ENCODE measurements at regions not wholly inside any gene's neighbourhood (a gene's known extent, or its start where the extent isn't known, plus 50 kb on each side); places are given as distances from the start of the nearest gene placed in this dataset.

DNA sequence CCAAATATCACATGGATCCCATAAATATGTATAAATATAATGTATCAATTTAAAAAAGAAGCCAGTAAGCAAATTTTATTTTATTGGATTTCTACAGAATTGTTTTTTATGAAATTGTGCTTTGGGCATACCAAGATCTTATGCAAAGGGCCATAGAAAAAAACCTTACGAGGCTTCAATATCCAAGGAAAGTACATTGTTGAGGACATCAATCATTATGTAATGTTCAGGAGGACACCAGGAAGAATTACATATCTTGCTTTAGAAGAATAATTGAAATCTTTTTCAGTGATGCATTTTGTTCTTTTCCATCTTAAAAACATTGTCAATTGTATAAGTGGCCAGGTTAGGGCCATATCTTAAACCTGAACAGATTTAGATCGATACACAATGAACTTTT, 187.8 kb upstream of the GAS1 start:
- Mint-ChIP-seq H3K4me1 (no peaks in the 10 kb centered on the region), H3K9me3 (peaks cover 19 to 24% of the 10 kb centered on the region in 2 experiments), H3K27me3 (ENCODE audit: low read depth) (peaks cover 10% of the 10 kb centered on the region), H3K36me3 (ENCODE audit: insufficient read depth in 1 of 3, low read depth in 3 of 3) (peaks cover 0 to 8% (median 1%) of the 10 kb centered on the region in 3 experiments; a peak in 5 of 7 replicates), H3K4me3 (no peak overlapping the region), H3K27ac (no peak overlapping the region)
- Histone ChIP-seq H3K79me1 (ENCODE audit: insufficient read depth, low read depth, low read length, poor library complexity, severe bottlenecking) (no peaks in the 10 kb centered on the region), H3K4me2 (ENCODE audit: insufficient read depth, insufficient read length, low read length) (no peak overlapping the region), H3K27me3 (ENCODE audit: insufficient read depth, low read length) (no peaks in the 10 kb centered on the region), H2BK15ac (ENCODE audit: low read depth, low read length) (no peak overlapping the region), H2BK12ac (ENCODE audit: insufficient read length, low read depth, low read length) (no peak overlapping the region), H3K23ac (ENCODE audit: insufficient read length, low read depth, low read length) (no peak overlapping the region), H3K9ac (ENCODE audit: extremely low read depth, insufficient read length, low read length) (no peak overlapping the region), H2BK120ac (ENCODE audit: low read depth, low read length, poor library complexity, severe bottlenecking) (no peak overlapping the region), H4K20me1 (ENCODE audit: control insufficient read depth, insufficient read depth, insufficient read length) (no peaks in the 10 kb centered on the region), H2BK20ac (ENCODE audit: low read depth, low read length, poor library complexity, severe bottlenecking) (no peak overlapping the region), H3K9me3 (ENCODE audit: control insufficient read depth, low read depth, low read length) (peaks cover 6% of the 10 kb centered on the region), H4K5ac (ENCODE audit: insufficient read length, low read depth, low read length) (no peak overlapping the region), H3K4ac (ENCODE audit: low read depth, low read length) (no peak overlapping the region), H3K23me2 (ENCODE audit: insufficient read length, low read depth, low read length, poor library complexity, severe bottlenecking) (no peaks in the 10 kb centered on the region), H3K79me2 (ENCODE audit: insufficient read depth, low read length) (no peaks in the 10 kb centered on the region), H4K91ac (ENCODE audit: insufficient read length, low read depth, low read length) (no peak overlapping the region), H2BK5ac (ENCODE audit: insufficient read length, low read length) (no peak overlapping the region), H2AFZ (ENCODE audit: low read length) (no peak overlapping the region), H4K8ac (replicated peaks; ENCODE audit: insufficient read length, low read depth, low read length) (no peak overlapping the region), H2AK5ac (ENCODE audit: insufficient read length, low read length) (no peak overlapping the region), H3T11ph (ENCODE audit: low read length) (no peak overlapping the region), H3K18ac (ENCODE audit: insufficient read length, low read depth, low read length) (no peak overlapping the region), H3K14ac (ENCODE audit: insufficient read depth, low read length) (no peak overlapping the region), H3K27ac (ENCODE audit: insufficient read length, low read depth, low read length) (no peak overlapping the region), H3K56ac (ENCODE audit: insufficient read length, low read depth, low read length) (no peak overlapping the region), H3K4me1 (ENCODE audit: insufficient read depth, low read length) (no peaks in the 10 kb centered on the region)
- TF ChIP-seq, protein P1, sequence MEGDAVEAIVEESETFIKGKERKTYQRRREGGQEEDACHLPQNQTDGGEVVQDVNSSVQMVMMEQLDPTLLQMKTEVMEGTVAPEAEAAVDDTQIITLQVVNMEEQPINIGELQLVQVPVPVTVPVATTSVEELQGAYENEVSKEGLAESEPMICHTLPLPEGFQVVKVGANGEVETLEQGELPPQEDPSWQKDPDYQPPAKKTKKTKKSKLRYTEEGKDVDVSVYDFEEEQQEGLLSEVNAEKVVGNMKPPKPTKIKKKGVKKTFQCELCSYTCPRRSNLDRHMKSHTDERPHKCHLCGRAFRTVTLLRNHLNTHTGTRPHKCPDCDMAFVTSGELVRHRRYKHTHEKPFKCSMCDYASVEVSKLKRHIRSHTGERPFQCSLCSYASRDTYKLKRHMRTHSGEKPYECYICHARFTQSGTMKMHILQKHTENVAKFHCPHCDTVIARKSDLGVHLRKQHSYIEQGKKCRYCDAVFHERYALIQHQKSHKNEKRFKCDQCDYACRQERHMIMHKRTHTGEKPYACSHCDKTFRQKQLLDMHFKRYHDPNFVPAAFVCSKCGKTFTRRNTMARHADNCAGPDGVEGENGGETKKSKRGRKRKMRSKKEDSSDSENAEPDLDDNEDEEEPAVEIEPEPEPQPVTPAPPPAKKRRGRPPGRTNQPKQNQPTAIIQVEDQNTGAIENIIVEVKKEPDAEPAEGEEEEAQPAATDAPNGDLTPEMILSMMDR (conservative IDR thresholded peaks at IDR 0.05): no peak
- no CpG with 5 or more reads among the region's 2 CpGs for WGBS (ENCODE audit: extremely low coverage, insufficient read length, low lambda C conversion rate)
- no peak for DNase-seq
